GM20431 (cell line): ENCODE measurements at regions not wholly inside any gene's neighbourhood (a gene's known extent, or its start where the extent isn't known, plus 50 kb on each side); places are given as distances from the start of the nearest gene placed in this dataset.

ENCODE experiments used
- in situ Hi-C: fragments of 300-500 bp; cut with MseI, MboI; formaldehyde crosslinking; loops from one replicate; pipeline ENCODE4 v1.15.0; 2020; ENCODE audit warnings: low sequenced_read_pairs; ENCODE audit not compliant: unreplicated experiment

GRCh38 chr22:34038801-34039555 is 118.7 kb upstream of the LARGE1 start:
- in situ Hi-C loops = no loop called here

- in situ Hi-C loops = no loop called here
Measured at GRCh38 chr22:34045311-34045710, 125.0 kb upstream of the LARGE1 start.

GRCh38 chr22:34055525-34056200 is 135.4 kb upstream of the LARGE1 start:
- in situ Hi-C loops = no loop called here

- in situ Hi-C loops = no loop called here
Measured at GRCh38 chr22:34057726-34058125, 137.4 kb upstream of the LARGE1 start.

- in situ Hi-C loops = no loop called here
Measured at GRCh38 chr22:34064696-34065095, 144.4 kb upstream of the LARGE1 start.

- in situ Hi-C loops = no loop called here
Measured at GRCh38 chr22:34067031-34067430, 146.8 kb upstream of the LARGE1 start.

GRCh38 chr22:34068001-34068400 is 147.7 kb upstream of the LARGE1 start:
- in situ Hi-C loops = no loop called here

GRCh38 chr22:34070051-34070450 is 149.8 kb upstream of the LARGE1 start:
- in situ Hi-C loops = no loop called here

- in situ Hi-C loops = no loop called here
Measured at GRCh38 chr22:34070531-34070930, 150.3 kb upstream of the LARGE1 start.

GRCh38 chr22:34072585-34072984 is 152.3 kb upstream of the LARGE1 start:
- in situ Hi-C loops = no loop called here

GRCh38 chr22:34080433-34080832 is 160.2 kb upstream of the LARGE1 start:
- in situ Hi-C loops = no loop called here

- in situ Hi-C loops = no loop called here
Measured at GRCh38 chr22:34096770-34097169, 176.5 kb upstream of the LARGE1 start.

GRCh38 chr22:34099278-34099677 is 179.0 kb upstream of the LARGE1 start:
- in situ Hi-C loops = no loop called here

- in situ Hi-C loops = no loop called here
Measured at GRCh38 chr22:34102633-34103032, 182.4 kb upstream of the LARGE1 start.

- in situ Hi-C loops = no loop called here
Measured at GRCh38 chr22:34105461-34106062, 185.3 kb upstream of the LARGE1 start.

GRCh38 chr22:34108168-34108567 is 187.9 kb upstream of the LARGE1 start:
- in situ Hi-C loops = no loop called here

GRCh38 chr22:34111210-34111824 is 191.0 kb upstream of the LARGE1 start:
- in situ Hi-C loops = no loop called here

GRCh38 chr22:34113381-34113780 is 193.1 kb upstream of the LARGE1 start:
- in situ Hi-C loops = no loop called here

GRCh38 chr22:34114406-34114805 is 194.1 kb upstream of the LARGE1 start:
- in situ Hi-C loops = no loop called here

GRCh38 chr22:34115722-34116121 is 195.4 kb upstream of the LARGE1 start:
- in situ Hi-C loops = no loop called here

- in situ Hi-C loops = no loop called here
Measured at GRCh38 chr22:34116126-34116525, 195.8 kb upstream of the LARGE1 start.
